ENCODE measurements at regions not wholly inside any gene's neighbourhood (a gene's known extent, or its start where the extent isn't known, plus 50 kb on each side); places are given as distances from the start of the nearest gene placed in this dataset.
"Not testable (repeated sequence)": the region's sequence is repeated elsewhere in the genome, so short reads cannot be mapped to it uniquely, and the experiment has no call there.

DNA sequence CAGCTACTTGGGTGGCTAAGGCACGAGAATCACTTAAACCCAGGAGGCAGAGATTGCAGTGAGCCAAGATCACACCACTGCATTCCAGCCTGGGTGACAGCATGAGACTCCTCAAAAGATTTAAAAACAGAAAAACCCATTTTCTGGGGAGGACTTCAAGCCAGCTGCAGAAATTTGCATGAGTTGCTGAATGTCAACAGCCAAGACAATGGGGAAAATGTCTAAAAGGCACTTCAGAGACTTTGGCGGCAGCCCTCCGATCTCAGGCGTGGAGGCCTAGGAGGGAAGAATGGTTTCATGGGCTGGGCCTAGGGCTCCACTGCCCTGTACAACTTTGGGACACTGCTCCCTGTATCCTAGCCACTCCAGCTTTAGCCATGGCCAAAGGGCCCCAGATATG is 177.8 kb upstream of the C14orf180 start:
- DNase-seq, result no peak
- intact Hi-C loops (cut with DNase I), result no loop called here
- H3K27ac ChIP-seq (ENCODE audit: low read depth in 2 of 2, low read length in 2 of 2), result no peak overlapping the region

DNA sequence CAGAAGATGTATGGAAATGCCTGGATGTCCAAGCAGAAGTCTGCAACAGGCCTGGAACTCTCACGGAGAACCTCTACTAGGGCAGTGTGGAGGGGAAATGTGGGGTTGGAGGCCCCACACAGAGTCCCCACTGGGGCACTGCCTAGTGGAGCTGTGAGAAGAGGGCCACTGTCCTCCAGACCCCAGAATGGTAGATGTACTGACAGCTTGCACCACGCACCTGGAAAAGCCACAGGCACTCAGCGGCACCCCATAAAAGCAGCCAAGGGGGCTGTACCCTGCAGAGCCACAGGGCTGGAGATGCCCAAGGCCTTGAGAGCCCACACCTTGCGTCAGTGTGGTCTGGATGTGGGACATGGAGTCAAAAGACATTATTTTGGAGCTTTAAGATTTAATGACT is 177.3 kb upstream of the C14orf180 start:
- H3K27me3 ChIP-seq (ENCODE audit: control insufficient read depth, insufficient read depth, low read length); H3K9me3 ChIP-seq (ENCODE audit: control insufficient read depth in 2 of 3, insufficient read depth in 1 of 3, low read length in 3 of 3); intact Hi-C loops (cut with DNase I); H3K4me3 ChIP-seq (ENCODE audit: low read length in 3 of 3); H3K9ac ChIP-seq (ENCODE audit: low read length in 3 of 3); DNase-seq; H3K27ac ChIP-seq (ENCODE audit: low read depth in 2 of 2, low read length in 2 of 2); FAIRE-seq; H3K4me1 ChIP-seq (ENCODE audit: control insufficient read depth in 2 of 3, insufficient read depth in 2 of 3, low read depth in 1 of 3, low read length in 3 of 3); H3K36me3 ChIP-seq (ENCODE audit: control insufficient read depth in 2 of 3, insufficient read depth in 3 of 3, low read length in 3 of 3): not testable (repeated sequence)

More for the DNA sequence above, 177.8 kb upstream of the C14orf180 start:
- Histone ChIP-seq H3K4me1 (ENCODE audit: control insufficient read depth in 2 of 3, insufficient read depth in 2 of 3, low read depth in 1 of 3, low read length in 3 of 3) (no peaks in the 10 kb centered on the region), H3K36me3 (ENCODE audit: control insufficient read depth in 2 of 3, insufficient read depth in 3 of 3, low read length in 3 of 3) (no peaks in the 10 kb centered on the region), H3K9me3 (ENCODE audit: control insufficient read depth in 2 of 3, insufficient read depth in 1 of 3, low read length in 3 of 3) (peaks cover 0 to 6% (median 0%) of the 10 kb centered on the region in 3 donors), H3K27me3 (ENCODE audit: control insufficient read depth, insufficient read depth, low read length) (no peaks in the 10 kb centered on the region), H3K4me3 (ENCODE audit: low read length in 3 of 3) (no peak overlapping the region), H3K9ac (ENCODE audit: low read length in 3 of 3) (no peak overlapping the region)
- FAIRE-seq, result no peak
- no peak for TF ChIP-seq CTCF (IDR thresholded peaks at IDR 0.05; ENCODE audit: borderline replicate concordance, extremely low read depth, insufficient read depth)

GRCh38 chr14:104403421-104404220 is 175.9 kb upstream of the C14orf180 start:
- no peaks in the 10 kb centered on the region for H3K4me1 ChIP-seq (ENCODE audit: control insufficient read depth in 2 of 3, insufficient read depth in 2 of 3, low read depth in 1 of 3, low read length in 3 of 3)

More at GRCh38 chr14:104403421-104404220, 175.9 kb upstream of the C14orf180 start:
- no peak for TF ChIP-seq CTCF (IDR thresholded peaks at IDR 0.05; ENCODE audit: borderline replicate concordance, extremely low read depth, insufficient read depth)
- H3K27ac ChIP-seq (ENCODE audit: low read depth in 2 of 2, low read length in 2 of 2), result no peak overlapping the region
- no peak for FAIRE-seq
- no peak overlapping the region for H3K9ac ChIP-seq (ENCODE audit: low read length in 3 of 3)
- DNase-seq, result peak in 1 of 5 donors; percentile 52
- peaks cover 0 to 1% (median 0%) of the 10 kb centered on the region in 3 donors for H3K9me3 ChIP-seq (ENCODE audit: control insufficient read depth in 2 of 3, insufficient read depth in 1 of 3, low read length in 3 of 3)
- intact Hi-C loops (cut with DNase I), result no loop called here
- no peaks in the 10 kb centered on the region for H3K36me3 ChIP-seq (ENCODE audit: control insufficient read depth in 2 of 3, insufficient read depth in 3 of 3, low read length in 3 of 3)
- H3K4me3 ChIP-seq (ENCODE audit: low read length in 3 of 3), result no peak overlapping the region
- H3K27me3 ChIP-seq (ENCODE audit: control insufficient read depth, insufficient read depth, low read length), result no peaks in the 10 kb centered on the region
